ENCODE measurements at regions not wholly inside any gene's neighbourhood (a gene's known extent, or its start where the extent isn't known, plus 50 kb on each side); places are given as distances from the start of the nearest gene placed in this dataset.

DNA sequence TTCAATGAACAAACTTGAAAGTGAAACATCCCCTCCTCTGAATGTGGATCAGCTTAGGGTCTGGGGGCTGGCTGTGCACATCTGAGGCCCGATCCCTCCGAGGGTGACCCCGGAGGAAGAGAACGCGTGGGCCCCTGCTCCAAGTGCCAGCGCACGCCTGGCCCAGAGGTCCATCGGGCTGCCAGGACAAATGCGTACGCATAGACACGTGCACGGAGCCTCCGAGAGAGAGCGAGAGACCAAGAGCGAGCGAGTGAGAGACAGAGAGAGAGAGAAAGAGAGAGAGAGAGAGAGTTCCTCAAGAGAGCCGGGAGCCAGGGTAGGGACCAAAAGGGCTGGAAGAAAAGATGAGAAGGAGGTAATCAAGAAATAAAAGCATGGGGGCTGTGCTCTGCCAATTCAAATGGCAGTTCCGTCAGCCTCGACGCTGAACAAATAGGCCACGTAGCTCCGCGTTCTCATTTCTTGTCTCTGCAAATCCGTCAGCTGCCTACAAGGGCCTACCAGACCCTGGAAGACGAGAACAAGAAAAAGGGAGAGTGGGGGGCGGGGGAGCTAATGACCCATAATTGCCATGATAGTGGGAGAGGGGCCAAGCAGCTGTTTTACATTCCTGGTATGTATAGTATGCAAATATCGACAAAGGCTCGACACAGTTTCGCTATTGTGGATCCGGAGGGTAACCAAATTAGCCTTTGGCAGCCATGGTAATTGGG lies 435.3 kb upstream of the ZFHX3 start:
- H3K27ac Mint-ChIP-seq = peak overlapping the region; percentile 71
- Histone ChIP-seq H3K4me3 (peak overlapping the region; percentile 34), H3K9me2 (ENCODE audit: insufficient read depth) (peaks cover 17% of the 10 kb centered on the region), H3F3A (replicated peaks; ENCODE audit: low read depth) (no peaks in the 10 kb centered on the region), H4K20me1 (replicated peaks; ENCODE audit: insufficient read depth) (no peaks in the 10 kb centered on the region), H3K4me2 (peak overlapping the region; percentile 31), H3K4me1 (ENCODE audit: insufficient read depth) (peaks cover 30% of the 10 kb centered on the region), H3K27me3 (ENCODE audit: insufficient read depth) (no peaks in the 10 kb centered on the region), H3K36me3 (ENCODE audit: insufficient read depth) (no peaks in the 10 kb centered on the region), H3K79me2 (replicated peaks; ENCODE audit: insufficient read depth) (no peaks in the 10 kb centered on the region), H2AFZ (peak overlapping the region; percentile 67), H3K27ac (ENCODE audit: low read depth) (peak overlapping the region; percentile 84)
- ATAC-seq = peak; percentile 85
- peaks cover 8% of the 10 kb centered on the region for H3K27me3 Mint-ChIP-seq (ENCODE audit: insufficient read depth, low read depth, poor library complexity)
- peak overlapping the region; percentile 25 for H3K4me3 Mint-ChIP-seq
- no peaks in the 10 kb centered on the region for H3K36me3 Mint-ChIP-seq (ENCODE audit: low read depth)
- peak; percentile 91 for DNase-seq (ENCODE audit: low spot score)
- peaks cover 40% of the 10 kb centered on the region for H3K4me1 Mint-ChIP-seq
- H3K9me3 Mint-ChIP-seq = no peaks in the 10 kb centered on the region
- TF ChIP-seq EZH2 (IDR thresholded peaks at IDR 0.05; ENCODE audit: low read depth, unreplicated experiment) = no peak
- TF ChIP-seq JUNB (IDR thresholded peaks at IDR 0.05; ENCODE audit: unreplicated experiment) = no peak
- TF ChIP-seq NANOG (IDR thresholded peaks at IDR 0.05; ENCODE audit: borderline replicate concordance) = peak; percentile 79
- TF ChIP-seq ZNF462 (CRISPR knock-in tag; IDR thresholded peaks at IDR 0.05) = no peak
- no peak for TF ChIP-seq STAT1 (IDR thresholded peaks at IDR 0.05; ENCODE audit: unreplicated experiment)
- TF ChIP-seq, protein P1, sequence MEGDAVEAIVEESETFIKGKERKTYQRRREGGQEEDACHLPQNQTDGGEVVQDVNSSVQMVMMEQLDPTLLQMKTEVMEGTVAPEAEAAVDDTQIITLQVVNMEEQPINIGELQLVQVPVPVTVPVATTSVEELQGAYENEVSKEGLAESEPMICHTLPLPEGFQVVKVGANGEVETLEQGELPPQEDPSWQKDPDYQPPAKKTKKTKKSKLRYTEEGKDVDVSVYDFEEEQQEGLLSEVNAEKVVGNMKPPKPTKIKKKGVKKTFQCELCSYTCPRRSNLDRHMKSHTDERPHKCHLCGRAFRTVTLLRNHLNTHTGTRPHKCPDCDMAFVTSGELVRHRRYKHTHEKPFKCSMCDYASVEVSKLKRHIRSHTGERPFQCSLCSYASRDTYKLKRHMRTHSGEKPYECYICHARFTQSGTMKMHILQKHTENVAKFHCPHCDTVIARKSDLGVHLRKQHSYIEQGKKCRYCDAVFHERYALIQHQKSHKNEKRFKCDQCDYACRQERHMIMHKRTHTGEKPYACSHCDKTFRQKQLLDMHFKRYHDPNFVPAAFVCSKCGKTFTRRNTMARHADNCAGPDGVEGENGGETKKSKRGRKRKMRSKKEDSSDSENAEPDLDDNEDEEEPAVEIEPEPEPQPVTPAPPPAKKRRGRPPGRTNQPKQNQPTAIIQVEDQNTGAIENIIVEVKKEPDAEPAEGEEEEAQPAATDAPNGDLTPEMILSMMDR (conservative IDR thresholded peaks at IDR 0.05; ENCODE audit: low read depth in 2 of 2) = no peak
- no peak for TF ChIP-seq ZNF331 (CRISPR knock-in tag; IDR thresholded peaks at IDR 0.05; ENCODE audit: low read depth)
- no peak for TF ChIP-seq EZH2phosphoT487 (IDR thresholded peaks at IDR 0.05; ENCODE audit: unreplicated experiment)
- no peak for TF ChIP-seq ETS1 (IDR thresholded peaks at IDR 0.05)
- 0 out of 2 replicates have a peak, but pooled peaks have one; percentile 39 for TF ChIP-seq POLR2AphosphoS5 (IDR thresholded peaks at IDR 0.05; ENCODE audit: low read depth)
- TF ChIP-seq, protein P2, sequence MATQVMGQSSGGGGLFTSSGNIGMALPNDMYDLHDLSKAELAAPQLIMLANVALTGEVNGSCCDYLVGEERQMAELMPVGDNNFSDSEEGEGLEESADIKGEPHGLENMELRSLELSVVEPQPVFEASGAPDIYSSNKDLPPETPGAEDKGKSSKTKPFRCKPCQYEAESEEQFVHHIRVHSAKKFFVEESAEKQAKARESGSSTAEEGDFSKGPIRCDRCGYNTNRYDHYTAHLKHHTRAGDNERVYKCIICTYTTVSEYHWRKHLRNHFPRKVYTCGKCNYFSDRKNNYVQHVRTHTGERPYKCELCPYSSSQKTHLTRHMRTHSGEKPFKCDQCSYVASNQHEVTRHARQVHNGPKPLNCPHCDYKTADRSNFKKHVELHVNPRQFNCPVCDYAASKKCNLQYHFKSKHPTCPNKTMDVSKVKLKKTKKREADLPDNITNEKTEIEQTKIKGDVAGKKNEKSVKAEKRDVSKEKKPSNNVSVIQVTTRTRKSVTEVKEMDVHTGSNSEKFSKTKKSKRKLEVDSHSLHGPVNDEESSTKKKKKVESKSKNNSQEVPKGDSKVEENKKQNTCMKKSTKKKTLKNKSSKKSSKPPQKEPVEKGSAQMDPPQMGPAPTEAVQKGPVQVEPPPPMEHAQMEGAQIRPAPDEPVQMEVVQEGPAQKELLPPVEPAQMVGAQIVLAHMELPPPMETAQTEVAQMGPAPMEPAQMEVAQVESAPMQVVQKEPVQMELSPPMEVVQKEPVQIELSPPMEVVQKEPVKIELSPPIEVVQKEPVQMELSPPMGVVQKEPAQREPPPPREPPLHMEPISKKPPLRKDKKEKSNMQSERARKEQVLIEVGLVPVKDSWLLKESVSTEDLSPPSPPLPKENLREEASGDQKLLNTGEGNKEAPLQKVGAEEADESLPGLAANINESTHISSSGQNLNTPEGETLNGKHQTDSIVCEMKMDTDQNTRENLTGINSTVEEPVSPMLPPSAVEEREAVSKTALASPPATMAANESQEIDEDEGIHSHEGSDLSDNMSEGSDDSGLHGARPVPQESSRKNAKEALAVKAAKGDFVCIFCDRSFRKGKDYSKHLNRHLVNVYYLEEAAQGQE (IDR thresholded peaks at IDR 0.05; ENCODE audit: unreplicated experiment) = no peak
- 0 out of 2 replicates have a peak, but pooled peaks have one; percentile 22 for TF ChIP-seq ZNF114 (CRISPR knock-in tag; IDR thresholded peaks at IDR 0.05)
- TF ChIP-seq CREB1 (CRISPR knock-in tag; IDR thresholded peaks at IDR 0.05; ENCODE audit: low read depth) = 0 out of 2 replicates have a peak, but pooled peaks have one; percentile 18
